ENCODE measurements at regions not wholly inside any gene's neighbourhood (a gene's known extent, or its start where the extent isn't known, plus 50 kb on each side); places are given as distances from the start of the nearest gene placed in this dataset.

DNA sequence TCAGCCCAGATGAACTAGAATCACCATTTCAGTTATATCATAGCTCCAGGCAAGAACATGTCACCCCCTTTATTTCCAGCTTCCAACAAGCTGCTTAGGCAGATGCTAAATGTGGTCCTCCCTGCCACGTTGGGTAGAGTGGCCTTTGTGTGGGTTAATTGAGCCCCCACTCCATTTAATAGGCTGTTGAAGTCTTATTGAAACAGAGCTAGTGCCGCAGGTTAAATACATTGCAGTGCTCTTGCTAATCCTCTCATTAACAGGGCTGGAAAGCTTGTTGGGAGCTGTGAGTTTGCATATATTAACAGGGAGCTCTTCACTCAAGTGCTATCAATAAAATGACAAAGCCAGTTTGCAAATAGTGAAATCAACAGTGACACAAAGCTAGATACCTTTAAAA, 248.4 kb upstream of the CMC1 start:
- ChIA-PET POLR2A (ENCODE audit: unreplicated experiment) (no interaction called here), CTCF (no interaction called here)
- Histone ChIP-seq H3K4me3 (ENCODE audit: low read length) (no peak overlapping the region), H3F3A (ENCODE audit: low read length, unreplicated experiment) (no peaks in the 10 kb centered on the region), H2AFZ (ENCODE audit: low read length) (no peak overlapping the region), H3K9me3 (ENCODE audit: low read length) (no peaks in the 10 kb centered on the region), H3K9me2 (replicated peaks; ENCODE audit: low read length) (no peaks in the 10 kb centered on the region), H3K4me1 (ENCODE audit: insufficient read depth, low read length) (no peaks in the 10 kb centered on the region), H3K36me3 (ENCODE audit: low read depth, low read length) (no peaks in the 10 kb centered on the region), H3K9ac (ENCODE audit: low read length) (no peak overlapping the region), H4K20me1 (ENCODE audit: low read length) (no peaks in the 10 kb centered on the region), H3K4me2 (ENCODE audit: low read length) (no peak overlapping the region), H3K27ac (ENCODE audit: low read length) (no peak overlapping the region), H3K27me3 (ENCODE audit: low read length) (no peaks in the 10 kb centered on the region), H3K79me2 (ENCODE audit: low read length) (no peaks in the 10 kb centered on the region)
- DNase-seq (no peak), ATAC-seq (no peak)
- TF ChIP-seq, protein P1, sequence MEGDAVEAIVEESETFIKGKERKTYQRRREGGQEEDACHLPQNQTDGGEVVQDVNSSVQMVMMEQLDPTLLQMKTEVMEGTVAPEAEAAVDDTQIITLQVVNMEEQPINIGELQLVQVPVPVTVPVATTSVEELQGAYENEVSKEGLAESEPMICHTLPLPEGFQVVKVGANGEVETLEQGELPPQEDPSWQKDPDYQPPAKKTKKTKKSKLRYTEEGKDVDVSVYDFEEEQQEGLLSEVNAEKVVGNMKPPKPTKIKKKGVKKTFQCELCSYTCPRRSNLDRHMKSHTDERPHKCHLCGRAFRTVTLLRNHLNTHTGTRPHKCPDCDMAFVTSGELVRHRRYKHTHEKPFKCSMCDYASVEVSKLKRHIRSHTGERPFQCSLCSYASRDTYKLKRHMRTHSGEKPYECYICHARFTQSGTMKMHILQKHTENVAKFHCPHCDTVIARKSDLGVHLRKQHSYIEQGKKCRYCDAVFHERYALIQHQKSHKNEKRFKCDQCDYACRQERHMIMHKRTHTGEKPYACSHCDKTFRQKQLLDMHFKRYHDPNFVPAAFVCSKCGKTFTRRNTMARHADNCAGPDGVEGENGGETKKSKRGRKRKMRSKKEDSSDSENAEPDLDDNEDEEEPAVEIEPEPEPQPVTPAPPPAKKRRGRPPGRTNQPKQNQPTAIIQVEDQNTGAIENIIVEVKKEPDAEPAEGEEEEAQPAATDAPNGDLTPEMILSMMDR (conservative IDR thresholded peaks at IDR 0.05; ENCODE audit: low read depth, low read length): no peak
- no peak for TF ChIP-seq EZH2phosphoT487 (IDR thresholded peaks at IDR 0.05; ENCODE audit: borderline replicate concordance, low read length)
- TF ChIP-seq EZH2 (IDR thresholded peaks at IDR 0.05; ENCODE audit: low read length, unreplicated experiment): no peak
- intact Hi-C loops (cut with micrococcal nuclease): no loop called here
- BruUV-seq (replicated peaks): no TSS peak

DNA sequence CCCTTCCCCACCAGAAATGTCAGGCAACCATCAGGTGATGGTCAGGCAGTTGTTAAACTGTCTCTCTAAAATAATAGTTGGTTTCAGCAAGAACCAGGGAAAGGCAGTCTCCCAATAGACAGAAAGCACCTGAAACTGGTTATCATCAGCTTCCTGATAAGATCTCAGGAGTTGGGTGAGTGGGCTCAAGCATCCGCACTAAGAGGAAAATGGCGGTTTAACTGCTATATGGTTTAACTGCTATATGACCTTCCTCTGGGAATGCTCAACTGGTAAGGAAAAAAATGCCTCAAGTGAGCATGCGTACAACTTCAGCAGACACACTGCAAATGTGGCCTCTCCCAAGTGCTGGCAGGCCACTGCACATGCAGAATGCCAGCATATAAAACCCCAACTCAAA, 240.8 kb upstream of the CMC1 start:
- ATAC-seq: peak; percentile 27; the same call in 1 of the 2 replicates
- CTCF ChIA-PET: no interaction called here

DNA sequence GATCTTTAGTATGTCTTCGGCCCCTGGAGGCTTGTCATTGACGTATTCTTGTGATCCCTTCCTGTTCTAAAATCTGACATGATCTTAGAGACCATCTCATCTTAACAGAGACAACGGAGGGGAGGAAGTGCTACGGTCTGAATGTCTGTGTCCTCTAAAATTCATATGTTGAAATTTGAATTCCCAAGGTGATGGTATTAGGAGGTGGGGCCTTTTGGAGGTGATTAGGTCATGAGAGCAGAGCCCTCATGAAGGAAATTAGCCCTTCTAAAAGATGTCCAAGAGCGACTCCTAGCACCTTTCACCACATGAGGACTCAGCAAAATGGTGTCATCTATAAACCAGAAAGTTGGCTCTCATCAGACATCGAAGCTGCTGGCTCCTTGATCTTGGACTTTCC, 233.2 kb upstream of the CMC1 start:
- peak overlapping the region; percentile 12; the same call in 1 of the 2 replicates for H2AFZ ChIP-seq (ENCODE audit: low read length)
- no TSS peak for BruUV-seq (replicated peaks)
- H3K4me1 ChIP-seq (ENCODE audit: insufficient read depth, low read length): no peaks in the 10 kb centered on the region
- DNase-seq: no peak
- ChIA-PET CTCF (no interaction called here), POLR2A (ENCODE audit: unreplicated experiment) (no interaction called here)
- no peaks in the 10 kb centered on the region for H3K9me2 ChIP-seq (replicated peaks; ENCODE audit: low read length)
- H3F3A ChIP-seq (ENCODE audit: low read length, unreplicated experiment): no peaks in the 10 kb centered on the region
- H3K27ac ChIP-seq (ENCODE audit: low read length): no peak overlapping the region
- TF ChIP-seq EZH2phosphoT487 (IDR thresholded peaks at IDR 0.05; ENCODE audit: borderline replicate concordance, low read length) (no peak), EZH2 (IDR thresholded peaks at IDR 0.05; ENCODE audit: low read length, unreplicated experiment) (no peak)
- TF ChIP-seq, protein P1 (conservative IDR thresholded peaks at IDR 0.05; ENCODE audit: low read depth, low read length): no peak
- intact Hi-C loops (cut with micrococcal nuclease): no loop called here
- no peaks in the 10 kb centered on the region for H3K27me3 ChIP-seq (ENCODE audit: low read length)
- H3K79me2 ChIP-seq (ENCODE audit: low read length): no peaks in the 10 kb centered on the region
- H3K9ac ChIP-seq (ENCODE audit: low read length): no peak overlapping the region
- H3K4me3 ChIP-seq (ENCODE audit: low read length): no peak overlapping the region
- H3K4me2 ChIP-seq (ENCODE audit: low read length): no peak overlapping the region
- no peaks in the 10 kb centered on the region for H3K36me3 ChIP-seq (ENCODE audit: low read depth, low read length)
- no peaks in the 10 kb centered on the region for H3K9me3 ChIP-seq (ENCODE audit: low read length)
- no peak for ATAC-seq
- no peaks in the 10 kb centered on the region for H4K20me1 ChIP-seq (ENCODE audit: low read length)

More for the DNA sequence above, 240.8 kb upstream of the CMC1 start:
- DNase-seq: no peak
- Histone ChIP-seq H3F3A (ENCODE audit: low read length, unreplicated experiment) (no peaks in the 10 kb centered on the region), H3K4me3 (ENCODE audit: low read length) (no peak overlapping the region), H3K27me3 (ENCODE audit: low read length) (no peaks in the 10 kb centered on the region), H2AFZ (ENCODE audit: low read length) (no peak overlapping the region), H3K27ac (ENCODE audit: low read length) (no peak overlapping the region), H3K9me3 (ENCODE audit: low read length) (no peaks in the 10 kb centered on the region), H3K4me1 (ENCODE audit: insufficient read depth, low read length) (no peaks in the 10 kb centered on the region), H3K9me2 (replicated peaks; ENCODE audit: low read length) (no peaks in the 10 kb centered on the region), H3K4me2 (ENCODE audit: low read length) (no peak overlapping the region), H3K36me3 (ENCODE audit: low read depth, low read length) (no peaks in the 10 kb centered on the region), H3K79me2 (ENCODE audit: low read length) (no peaks in the 10 kb centered on the region), H3K9ac (ENCODE audit: low read length) (no peak overlapping the region), H4K20me1 (ENCODE audit: low read length) (no peaks in the 10 kb centered on the region)
- intact Hi-C loops (cut with micrococcal nuclease): no loop called here
- TF ChIP-seq, protein P1 (conservative IDR thresholded peaks at IDR 0.05; ENCODE audit: low read depth, low read length): no peak
- TF ChIP-seq EZH2 (IDR thresholded peaks at IDR 0.05; ENCODE audit: low read length, unreplicated experiment): no peak
- no peak for TF ChIP-seq EZH2phosphoT487 (IDR thresholded peaks at IDR 0.05; ENCODE audit: borderline replicate concordance, low read length)
- no TSS peak for BruUV-seq (replicated peaks)
- POLR2A ChIA-PET (ENCODE audit: unreplicated experiment): no interaction called here

Data from PC-3 (cell line).